ENCODE measurements at regions not wholly inside any gene's neighbourhood (a gene's known extent, or its start where the extent isn't known, plus 50 kb on each side); places are given as distances from the start of the nearest gene placed in this dataset.

GRCh38 chr5:146940295-146940694 lies 61.7 kb upstream of the PPP2R2B start:
- Mint-ChIP-seq H3K4me1 (peaks cover 16% of the 10 kb centered on the region), H3K36me3 (ENCODE audit: low read depth) (no peaks in the 10 kb centered on the region), H3K27me3 (ENCODE audit: low read depth) (no peaks in the 10 kb centered on the region), H3K4me3 (no peak overlapping the region), H3K9me3 (no peaks in the 10 kb centered on the region), H3K27ac (ENCODE audit: unreplicated experiment) (no peak overlapping the region)
- DNase-seq (ENCODE audit: low read depth, low spot score) = no peak
- TF ChIP-seq CTCF (conservative IDR thresholded peaks at IDR 0.05) = no peak

- Mint-ChIP-seq H3K9me3 (peaks cover 3% of the 10 kb centered on the region), H3K36me3 (ENCODE audit: low read depth) (no peaks in the 10 kb centered on the region), H3K4me1 (peaks cover 4% of the 10 kb centered on the region), H3K4me3 (no peak overlapping the region), H3K27me3 (ENCODE audit: low read depth) (no peaks in the 10 kb centered on the region), H3K27ac (ENCODE audit: unreplicated experiment) (no peak overlapping the region)
- DNase-seq (ENCODE audit: low read depth, low spot score) = no peak
- no peak for TF ChIP-seq CTCF (conservative IDR thresholded peaks at IDR 0.05)
Measured at GRCh38 chr5:146944019-146944418, 65.5 kb upstream of the PPP2R2B start.

GRCh38 chr5:146944764-146945616 lies 66.4 kb upstream of the PPP2R2B start:
- H3K9me3 Mint-ChIP-seq = peaks cover 3% of the 10 kb centered on the region
- no peak overlapping the region for H3K4me3 Mint-ChIP-seq
- H3K36me3 Mint-ChIP-seq (ENCODE audit: low read depth) = no peaks in the 10 kb centered on the region
- no peak overlapping the region for H3K27ac Mint-ChIP-seq (ENCODE audit: unreplicated experiment)
- DNase-seq (ENCODE audit: low read depth, low spot score) = no peak
- no peak for TF ChIP-seq CTCF (conservative IDR thresholded peaks at IDR 0.05)
- no peaks in the 10 kb centered on the region for H3K27me3 Mint-ChIP-seq (ENCODE audit: low read depth)
- H3K4me1 Mint-ChIP-seq = peaks cover 4% of the 10 kb centered on the region

DNA sequence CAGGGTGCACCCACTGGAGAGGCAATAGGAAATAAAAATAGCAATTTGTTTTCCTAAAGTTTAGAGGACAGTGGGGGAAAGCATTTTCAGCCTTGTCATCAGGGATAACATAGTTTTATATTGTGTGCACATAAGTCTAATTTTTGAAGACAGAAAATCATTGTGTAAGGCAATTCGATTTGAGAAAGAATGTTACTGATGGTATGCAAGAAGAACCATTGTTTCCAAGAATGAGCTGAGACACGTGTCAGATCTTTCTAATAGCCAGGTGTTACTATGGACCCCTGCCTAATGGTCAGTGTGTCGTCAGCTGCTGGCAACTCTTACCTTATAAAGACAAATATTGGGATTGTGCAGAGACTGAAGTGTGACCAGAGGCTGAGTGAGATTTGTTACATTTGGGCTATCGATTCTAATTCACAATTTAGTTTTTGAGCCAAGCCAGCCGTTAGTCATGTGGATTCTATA lies 67.1 kb upstream of the PPP2R2B start:
- peaks cover 3% of the 10 kb centered on the region for H3K9me3 Mint-ChIP-seq
- no peaks in the 10 kb centered on the region for H3K36me3 Mint-ChIP-seq (ENCODE audit: low read depth)
- no peaks in the 10 kb centered on the region for H3K27me3 Mint-ChIP-seq (ENCODE audit: low read depth)
- H3K4me3 Mint-ChIP-seq = no peak overlapping the region
- H3K4me1 Mint-ChIP-seq = peaks cover 4% of the 10 kb centered on the region
- TF ChIP-seq CTCF (conservative IDR thresholded peaks at IDR 0.05) = no peak
- H3K27ac Mint-ChIP-seq (ENCODE audit: unreplicated experiment) = no peak overlapping the region
- no peak for DNase-seq (ENCODE audit: low read depth, low spot score)

DNA sequence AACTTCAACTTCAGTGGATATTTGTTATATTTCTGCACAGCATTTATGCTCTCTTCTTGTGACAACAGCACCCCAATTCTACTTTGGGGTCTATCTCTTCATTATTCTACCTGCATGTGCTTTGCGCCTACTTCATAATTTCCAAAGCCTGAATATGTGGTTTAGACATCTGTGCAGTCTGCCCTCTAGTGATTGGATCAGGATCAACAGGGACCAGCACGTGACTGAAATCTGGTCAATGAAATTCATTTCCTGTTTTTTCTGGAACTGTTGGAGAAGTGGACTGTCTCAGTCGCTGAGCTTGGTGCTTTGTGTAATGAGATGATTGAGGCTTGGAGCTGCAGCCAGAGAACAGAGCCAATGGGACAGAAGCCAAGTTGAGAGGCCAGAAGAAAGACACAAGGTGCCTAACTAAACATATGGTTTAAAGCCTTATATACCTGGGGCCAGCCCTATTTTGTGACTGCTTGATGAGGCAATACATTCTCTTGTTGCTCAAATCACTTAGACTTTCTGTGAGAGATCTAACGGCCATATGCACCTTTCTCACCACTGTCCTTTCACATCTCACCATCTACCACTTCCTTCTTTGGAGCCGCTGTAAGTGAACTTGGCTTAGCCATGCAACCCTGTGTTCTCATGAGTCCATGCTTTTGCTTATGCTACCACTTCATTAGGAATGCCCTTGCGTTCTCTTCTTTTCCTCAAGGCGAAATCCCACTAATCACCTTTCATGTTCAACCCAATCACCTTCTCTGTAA lies 68.8 kb upstream of the PPP2R2B start:
- peak; percentile 11 for DNase-seq (ENCODE audit: low read depth, low spot score)
- H3K27me3 Mint-ChIP-seq (ENCODE audit: low read depth) = no peaks in the 10 kb centered on the region
- peak; percentile 62 for TF ChIP-seq CTCF (conservative IDR thresholded peaks at IDR 0.05)
- H3K4me1 Mint-ChIP-seq = peaks cover 4% of the 10 kb centered on the region
- H3K9me3 Mint-ChIP-seq = peaks cover 3% of the 10 kb centered on the region
- no peaks in the 10 kb centered on the region for H3K36me3 Mint-ChIP-seq (ENCODE audit: low read depth)
- H3K27ac Mint-ChIP-seq (ENCODE audit: unreplicated experiment) = no peak overlapping the region
- no peak overlapping the region for H3K4me3 Mint-ChIP-seq
